Suppressor macrophage (primary cell): ENCODE measurements at regions not wholly inside any gene's neighbourhood (a gene's known extent, or its start where the extent isn't known, plus 50 kb on each side); places are given as distances from the start of the nearest gene placed in this dataset.
A peak's percentile ranks its signal among the peaks of the same experiment; 100 is the strongest.

Experiments used
- DNase-seq, 4 experiments: peaks; one replicate each; pipeline ENCODE4 v3.0.0-alpha.2; 2020 to 2022

GRCh38 chr6:154602296-154602695 is 91.8 kb upstream of the CNKSR3 start:
- no peak for DNase-seq

- no peak for DNase-seq
These were observed 92.2 kb upstream of the CNKSR3 start for GRCh38 chr6:154602708-154603107.

GRCh38 chr6:154604119-154604518 is 93.6 kb upstream of the CNKSR3 start:
- DNase-seq = peak; percentile 17 to 41 (median 36)

- DNase-seq = peak; percentile 60 to 88 (median 68)
These were observed 94.8 kb upstream of the CNKSR3 start for GRCh38 chr6:154605178-154605881.

- peak in 2 of 4 experiments; percentile 49 to 53 for DNase-seq
These were observed 95.4 kb upstream of the CNKSR3 start for GRCh38 chr6:154605882-154606370.

- peak; percentile 94 to 98 (median 95) for DNase-seq
These were observed 96.0 kb upstream of the CNKSR3 start for GRCh38 chr6:154606457-154606856.

GRCh38 chr6:154606860-154607259 is 96.4 kb upstream of the CNKSR3 start:
- DNase-seq = no peak

- peak; percentile 13 to 75 (median 23) for DNase-seq
These were observed 100.8 kb upstream of the CNKSR3 start for GRCh38 chr6:154611241-154611640.

GRCh38 chr6:154611847-154612246 is 101.4 kb upstream of the CNKSR3 start:
- DNase-seq = no peak

GRCh38 chr6:154613137-154613676 is 102.7 kb upstream of the CNKSR3 start:
- DNase-seq = peak; percentile 70 to 92 (median 81)

GRCh38 chr6:154614101-154614500 is 103.6 kb upstream of the CNKSR3 start:
- peak; percentile 30 to 74 (median 48) for DNase-seq

GRCh38 chr6:154614641-154615040 is 104.2 kb upstream of the CNKSR3 start:
- DNase-seq = no peak

GRCh38 chr6:154615483-154616025 is 105.1 kb upstream of the CNKSR3 start:
- peak; percentile 33 to 58 (median 38) for DNase-seq

GRCh38 chr6:154617175-154617574 is 106.7 kb upstream of the CNKSR3 start:
- DNase-seq = no peak

GRCh38 chr6:154619146-154619545 is 108.7 kb upstream of the CNKSR3 start:
- no peak for DNase-seq

- DNase-seq = no peak
These were observed 111.2 kb upstream of the CNKSR3 start for GRCh38 chr6:154621686-154622085.

GRCh38 chr6:154622618-154623336 is 110.4 kb upstream of the SCAF8 start:
- DNase-seq = no peak

- no peak for DNase-seq
These were observed 109.8 kb upstream of the SCAF8 start for GRCh38 chr6:154623391-154623790.

- DNase-seq = no peak
These were observed 109.1 kb upstream of the SCAF8 start for GRCh38 chr6:154624038-154624599.

- peak in 1 of 4 experiments; percentile 34 for DNase-seq
These were observed 108.5 kb upstream of the SCAF8 start for GRCh38 chr6:154624727-154625126.

- no peak for DNase-seq
These were observed 107.5 kb upstream of the SCAF8 start for GRCh38 chr6:154625721-154626120.

- DNase-seq = no peak
These were observed 104.1 kb upstream of the SCAF8 start for GRCh38 chr6:154629127-154629526.

- DNase-seq = no peak
These were observed 101.1 kb upstream of the SCAF8 start for GRCh38 chr6:154632119-154632518.
